ENCODE measurements at regions not wholly inside any gene's neighbourhood (a gene's known extent, or its start where the extent isn't known, plus 50 kb on each side); places are given as distances from the start of the nearest gene placed in this dataset.

- no peak for TF ChIP-seq CTCF (IDR thresholded peaks at IDR 0.05)
- no peak for TF ChIP-seq POLR2AphosphoS5 (IDR thresholded peaks at IDR 0.05)
- no peak for TF ChIP-seq POLR2A (IDR thresholded peaks at IDR 0.05)
Measured at GRCh38 chr17:77018504-77018903, 122.3 kb upstream of the SEC14L1 start.

All from gastroesophageal sphincter (tissue), 3 donors.